DMS53 (cell line): ENCODE measurements at regions not wholly inside any gene's neighbourhood (a gene's known extent, or its start where the extent isn't known, plus 50 kb on each side); places are given as distances from the start of the nearest gene placed in this dataset.

Source experiments
- DNase-seq: peaks from one replicate; lab custom pipeline; 2025; lab: John Stamatoyannopoulos, UW

- no peak for DNase-seq
These were observed 392.9 kb downstream of the NUAK1 start for GRCh38 chr12:105745811-105746210.

- DNase-seq = no peak
These were observed 389.8 kb downstream of the NUAK1 start for GRCh38 chr12:105748806-105749600.

DNA sequence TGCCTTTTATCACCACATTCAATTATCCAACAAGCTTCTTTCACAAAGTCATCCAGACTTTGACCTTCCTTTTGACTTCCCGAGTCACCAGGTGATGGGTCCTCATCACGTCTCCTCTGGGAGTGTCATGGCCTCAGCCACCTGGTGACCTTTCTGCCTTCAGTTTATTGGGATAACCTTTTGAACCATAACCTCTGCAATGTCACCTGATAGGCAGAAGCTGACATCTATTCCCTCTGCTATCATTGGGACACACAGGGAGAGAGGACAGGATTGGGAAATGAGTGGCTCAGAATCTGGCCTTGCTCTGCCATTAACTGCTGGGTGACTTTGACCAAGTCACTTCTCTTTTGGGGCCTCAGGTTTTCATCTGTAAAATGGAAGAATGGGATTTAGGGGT, 388.7 kb downstream of the NUAK1 start:
- DNase-seq = no peak

DNA sequence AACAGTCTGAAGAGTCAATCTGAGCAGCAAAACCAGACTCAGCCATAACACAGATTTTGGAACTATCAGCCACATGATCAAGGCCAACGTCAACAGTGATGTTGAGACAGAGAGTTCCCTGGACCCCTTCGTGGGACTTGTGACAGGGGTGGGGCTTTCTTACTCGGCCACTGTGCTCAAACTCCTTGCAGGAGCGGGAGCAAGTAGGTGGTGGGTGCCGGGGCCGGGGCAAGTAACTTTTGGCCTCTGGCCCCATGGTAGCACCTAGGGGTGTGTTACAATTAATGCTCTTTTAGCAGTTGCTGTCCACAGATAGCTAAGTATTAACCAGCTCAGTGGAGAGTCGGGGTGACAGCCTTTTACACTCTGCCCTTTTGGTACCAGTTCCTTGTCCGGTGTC, 384.4 kb downstream of the NUAK1 start:
- no peak for DNase-seq

DNA sequence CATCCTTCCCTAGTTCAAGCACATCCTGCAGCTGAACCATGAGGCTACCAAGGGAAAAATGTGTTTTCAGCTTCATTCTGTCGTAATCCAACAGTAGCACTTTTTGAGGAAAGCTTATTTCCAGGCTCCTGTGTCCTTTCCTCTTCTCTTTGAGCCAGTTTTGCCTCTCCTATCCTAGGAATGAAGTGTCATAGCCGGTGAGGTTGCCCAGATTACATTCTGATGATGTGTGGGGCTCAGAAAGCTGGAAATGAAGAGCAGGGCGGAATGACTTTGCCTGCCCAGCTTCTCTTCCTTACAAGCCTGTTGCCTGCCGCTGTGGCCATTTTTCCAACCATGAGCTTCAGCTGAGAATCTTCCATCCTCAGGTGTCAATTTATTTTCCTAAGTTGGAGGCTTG, 381.8 kb downstream of the NUAK1 start:
- DNase-seq = no peak

- peak; percentile 29 for DNase-seq
These were observed 379.6 kb downstream of the NUAK1 start for GRCh38 chr12:105759149-105759548.

DNA sequence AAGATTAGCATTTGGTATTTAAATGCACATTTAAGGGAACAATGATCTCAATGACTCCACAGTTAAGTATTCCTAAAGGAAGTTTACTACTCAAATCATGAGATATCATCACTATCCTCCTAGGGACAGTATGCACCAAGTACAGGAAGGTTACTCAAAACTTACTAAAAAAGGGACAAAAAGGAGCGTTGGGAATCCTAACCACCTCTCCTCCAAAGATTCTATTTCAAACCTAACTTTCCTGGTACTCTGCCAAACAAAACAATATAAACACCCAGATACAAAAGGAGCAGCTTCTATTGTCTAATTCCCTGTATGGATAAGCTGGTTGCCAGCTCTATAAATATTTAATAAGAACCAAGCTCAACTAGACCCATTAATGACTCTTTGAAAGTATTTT, 377.7 kb downstream of the NUAK1 start:
- DNase-seq = peak; percentile 25

DNA sequence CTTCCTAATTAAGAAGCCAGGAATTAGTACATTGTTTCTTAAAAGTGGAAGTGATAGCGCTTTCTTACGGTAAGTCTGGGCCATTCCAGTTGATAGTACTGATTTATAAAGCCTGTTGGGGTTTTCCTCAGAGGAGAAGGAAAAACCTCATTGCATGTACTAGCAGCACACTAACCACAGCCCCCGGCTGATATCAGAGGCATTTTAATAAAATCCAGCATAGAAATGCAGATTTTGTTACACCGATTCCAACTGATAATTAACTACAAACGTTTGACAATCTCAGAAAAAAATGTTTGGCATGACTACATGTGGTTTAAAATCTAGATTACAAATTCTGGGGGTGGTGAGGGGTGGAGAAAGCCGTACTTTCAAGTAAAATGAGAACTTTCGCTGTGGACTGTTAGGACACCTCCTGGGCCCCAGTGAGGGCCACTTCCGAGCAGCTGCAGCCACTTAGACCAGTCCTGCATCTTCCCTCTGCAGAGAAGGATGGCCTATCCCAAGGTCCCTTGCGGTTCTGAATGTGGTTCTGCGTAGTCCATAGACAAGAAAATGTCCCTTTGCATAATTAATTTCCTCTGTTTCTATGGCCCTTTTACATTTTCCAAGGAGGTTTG, 374.4 kb downstream of the NUAK1 start:
- DNase-seq = no peak

DNA sequence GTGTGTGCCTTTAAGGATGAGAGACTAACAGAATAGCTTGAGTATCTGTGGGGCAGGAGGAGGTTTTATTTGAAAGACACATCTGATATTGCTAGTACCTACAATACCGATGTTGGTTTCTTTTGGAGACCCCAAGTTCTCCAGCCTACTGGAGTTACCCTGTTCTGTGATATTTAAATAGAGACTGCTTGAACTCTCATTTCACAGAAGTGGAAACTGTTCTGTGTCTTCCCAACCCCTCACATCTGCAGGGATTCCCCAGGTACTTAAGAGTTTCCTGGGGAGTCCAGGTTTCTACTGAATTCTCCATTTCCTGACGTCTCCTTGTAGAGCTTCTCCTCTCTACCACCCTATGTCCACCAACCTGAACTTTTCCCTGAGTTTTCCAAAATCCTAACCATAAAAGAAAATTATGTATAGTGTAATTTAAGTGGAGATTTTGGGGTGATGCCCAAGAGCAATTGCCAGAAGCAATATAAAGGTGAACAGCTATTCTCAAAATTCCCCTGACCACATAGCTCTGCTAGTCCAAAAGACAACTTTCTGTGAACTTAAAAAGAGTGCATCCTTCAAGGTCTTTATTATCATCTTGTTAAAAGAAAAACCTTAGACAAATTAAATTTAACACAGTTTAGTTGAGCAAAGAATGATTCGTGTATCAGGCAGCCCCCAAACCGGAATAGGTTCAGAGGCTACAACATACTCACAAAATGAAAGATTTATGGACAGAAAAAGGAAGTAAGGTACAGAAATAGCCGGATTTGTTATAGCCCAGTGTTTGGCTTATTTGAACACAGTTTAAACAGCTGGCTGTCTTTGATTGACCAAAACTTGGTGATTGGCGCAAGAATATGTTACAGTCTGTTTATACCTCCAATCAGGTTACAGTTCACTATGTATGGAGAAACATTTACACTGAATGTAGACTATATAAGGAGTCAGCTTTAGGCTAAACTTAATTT, 373.4 kb downstream of the NUAK1 start:
- no peak for DNase-seq

DNA sequence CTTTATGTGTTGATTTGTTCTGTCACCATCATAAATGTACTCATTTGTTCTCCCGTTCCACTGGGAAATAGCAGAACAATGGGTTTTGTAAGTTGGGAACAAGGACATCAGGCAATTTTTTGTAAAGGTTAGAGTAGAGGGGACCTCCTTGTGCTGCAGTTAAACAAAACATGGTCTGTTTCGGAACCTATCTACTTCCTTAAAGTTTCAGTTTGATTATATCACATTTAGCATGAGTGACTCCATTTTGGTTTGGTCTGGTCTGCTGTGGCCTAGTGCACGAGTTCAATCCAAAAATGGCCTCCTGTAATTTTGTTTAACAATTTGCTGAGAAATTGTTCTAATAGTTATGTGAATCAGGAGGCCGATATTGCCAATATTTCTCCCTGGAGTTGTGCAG, 372.7 kb downstream of the NUAK1 start:
- no peak for DNase-seq

GRCh38 chr12:105769486-105769885, 369.3 kb downstream of the NUAK1 start:
- DNase-seq = no peak

DNA sequence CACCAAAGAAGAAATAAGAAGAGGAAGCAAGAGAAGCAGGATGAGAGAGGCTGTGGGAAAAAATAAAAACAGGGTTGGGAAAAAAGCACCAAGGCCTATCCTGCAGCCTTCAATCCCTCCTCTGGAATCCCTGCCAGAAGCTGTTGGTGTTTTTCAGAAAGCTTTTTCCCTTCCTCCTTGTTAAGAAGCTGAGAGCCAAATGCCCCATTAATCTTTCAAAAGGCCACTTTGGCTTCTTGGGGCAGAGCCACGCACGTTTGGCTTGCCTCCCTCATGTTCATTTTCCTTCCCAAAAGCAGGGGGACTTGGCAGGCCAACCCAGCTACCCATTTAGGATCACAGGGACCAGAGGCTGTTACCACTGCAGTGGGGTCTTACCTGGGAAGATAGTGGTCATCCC, 365.3 kb downstream of the NUAK1 start:
- no peak for DNase-seq

DNA sequence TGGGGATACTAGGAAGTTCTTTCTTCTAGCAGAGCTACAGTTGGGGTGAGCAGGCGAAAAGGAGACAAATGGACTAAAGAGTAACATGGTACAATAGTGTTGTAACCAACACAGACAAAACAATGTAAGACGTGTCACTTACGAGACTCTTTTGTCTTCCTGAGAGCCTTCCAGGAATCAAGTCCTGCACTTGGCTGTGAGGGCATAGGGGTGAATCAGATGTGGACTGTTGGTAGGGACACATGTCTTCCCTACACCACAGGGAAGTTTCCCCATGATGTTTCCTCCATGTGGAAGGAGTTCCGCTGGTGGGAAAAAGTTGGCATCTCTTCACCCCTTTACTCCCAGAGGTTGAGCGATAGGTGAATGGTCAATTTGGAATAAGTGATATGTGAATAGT, 364.7 kb downstream of the NUAK1 start:
- no peak for DNase-seq

DNA sequence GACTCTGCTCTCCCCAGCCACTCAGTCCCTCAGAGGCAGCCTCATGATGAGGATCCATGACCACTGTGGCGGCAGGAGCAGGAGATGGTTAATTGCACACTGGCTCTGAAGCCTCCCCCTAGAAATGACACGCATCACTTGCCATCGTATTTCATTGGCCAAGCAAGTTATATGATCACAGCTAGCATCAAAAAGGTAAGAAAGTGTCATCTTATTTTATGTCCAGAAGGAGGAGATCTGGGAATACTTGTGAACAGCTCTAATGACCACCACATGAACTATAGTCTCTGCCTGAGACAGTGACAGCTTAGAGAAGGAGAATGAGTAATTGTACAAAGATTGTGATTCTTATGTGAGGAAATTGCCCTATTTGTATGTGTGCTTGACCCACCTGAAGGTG, 363.4 kb downstream of the NUAK1 start:
- DNase-seq = peak; percentile 54

DNA sequence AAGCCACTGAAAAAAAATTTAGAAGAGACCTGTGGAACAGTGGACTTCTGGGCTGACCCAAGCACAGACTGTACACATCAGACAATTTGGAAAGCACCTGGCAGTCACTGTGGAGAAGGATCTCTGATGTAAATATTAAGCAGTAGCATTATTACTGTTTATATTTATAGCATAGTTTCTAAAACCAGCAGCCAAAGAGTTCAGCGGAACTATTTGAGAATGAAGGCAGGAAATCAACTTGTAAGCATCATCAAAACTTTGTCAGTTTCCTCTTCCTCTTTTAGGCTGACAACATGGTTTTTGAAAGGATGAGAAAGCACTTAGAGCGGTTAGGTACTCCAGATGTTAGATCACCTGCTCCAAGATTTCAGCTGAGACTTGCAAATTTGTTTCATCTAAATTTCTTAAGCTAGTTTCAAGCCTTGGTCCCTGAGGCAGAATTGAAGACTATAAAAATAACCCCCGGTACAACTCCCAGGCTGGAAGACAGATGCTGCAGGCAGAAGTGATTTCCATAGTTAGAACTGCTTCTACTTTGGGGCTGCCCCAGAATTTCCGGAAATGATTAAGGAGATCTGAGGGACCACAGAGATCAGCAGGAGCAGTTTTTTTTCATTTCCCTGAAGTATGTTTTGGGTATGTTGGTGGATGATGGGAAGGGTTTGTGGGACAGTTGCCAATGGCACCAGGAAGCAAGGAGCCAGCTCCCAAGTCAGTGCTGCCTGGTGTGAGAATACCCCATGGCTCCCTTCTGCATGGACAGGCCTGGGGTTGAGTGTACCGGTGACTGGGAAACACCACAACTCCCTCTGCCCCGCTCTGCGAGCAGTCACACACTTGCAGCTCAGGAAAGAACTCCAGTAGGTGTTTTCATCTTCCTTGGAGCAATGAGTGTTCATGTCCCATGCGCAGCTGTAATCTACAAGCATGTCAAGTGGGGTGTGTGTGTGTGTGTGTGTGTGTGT, 354.5 kb downstream of the NUAK1 start:
- DNase-seq = no peak

- no peak for DNase-seq
These were observed 345.3 kb downstream of the NUAK1 start for GRCh38 chr12:105793421-105793820.

GRCh38 chr12:105798256-105798845, 340.4 kb downstream of the NUAK1 start:
- no peak for DNase-seq

DNA sequence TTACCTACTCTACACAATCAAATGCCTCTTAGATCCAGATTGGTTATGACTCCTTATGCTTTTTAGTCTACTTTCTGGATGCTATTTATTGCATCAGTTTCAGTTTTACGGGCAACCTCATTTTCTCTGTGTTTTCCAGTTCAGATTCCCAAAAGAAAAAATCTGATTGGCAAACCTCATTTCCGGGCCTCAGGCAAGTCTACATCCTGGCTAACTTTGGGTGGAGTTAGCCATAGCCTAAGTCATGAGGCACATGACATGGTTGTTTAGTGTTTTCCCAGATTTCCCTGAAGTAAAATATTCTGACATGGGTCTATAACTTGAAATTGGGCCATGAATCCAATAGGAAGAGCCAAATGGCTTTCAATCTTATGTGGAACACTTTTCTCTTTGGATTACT, 339.7 kb downstream of the NUAK1 start:
- peak; percentile 36 for DNase-seq

- no peak for DNase-seq
These were observed 337.4 kb downstream of the NUAK1 start for GRCh38 chr12:105801351-105801750.

GRCh38 chr12:105803292-105803691, 335.5 kb downstream of the NUAK1 start:
- peak; percentile 90 for DNase-seq
